C4-2B (cell line): ENCODE measurements at regions not wholly inside any gene's neighbourhood (a gene's known extent, or its start where the extent isn't known, plus 50 kb on each side); places are given as distances from the start of the nearest gene placed in this dataset.
"Not testable (repeated sequence)": the region's sequence is repeated elsewhere in the genome, so short reads cannot be mapped to it uniquely, and the experiment has no call there.

Experiments used
- CTCF ChIP-seq: fragments of 450-650 bp; conservative IDR thresholded peaks from 2 replicates; pipeline ENCODE4 v1.5.1; 2017; ENCODE audit warnings: mild to moderate bottlenecking
- ZFX ChIP-seq: fragments of 450-650 bp; IDR thresholded peaks from 2 replicates; pipeline ENCODE4 v1.6.1; 2017

- TF ChIP-seq CTCF, ZFX: not testable (repeated sequence)
Observed at GRCh38 chr3:162722796-162723195, 1226.2 kb downstream of the OTOL1 start.
